ENCODE measurements at regions not wholly inside any gene's neighbourhood (a gene's known extent, or its start where the extent isn't known, plus 50 kb on each side); places are given as distances from the start of the nearest gene placed in this dataset.

DNA sequence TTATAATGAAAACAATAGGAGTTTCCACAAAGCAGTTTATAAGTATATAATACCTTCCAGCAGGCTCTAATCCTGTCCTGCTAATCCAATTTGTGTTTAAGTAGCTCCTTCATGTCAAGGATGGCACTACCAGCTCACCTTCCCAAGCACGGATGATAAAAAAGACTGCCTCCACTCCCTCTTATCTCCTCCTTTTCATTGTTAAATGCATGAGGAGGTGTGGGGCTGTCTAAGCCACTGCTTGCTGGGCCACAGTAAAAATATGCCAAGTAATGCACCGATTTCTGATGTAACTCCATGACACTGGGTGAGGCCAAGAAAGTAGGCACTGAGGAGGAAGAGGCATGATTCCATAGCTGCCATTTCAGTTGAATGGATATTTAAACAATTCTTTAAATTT lies 193.1 kb downstream of the ZIC5 start:
- no peaks in the 10 kb centered on the region for H3K9me2 ChIP-seq (ENCODE audit: insufficient read depth)
- BruUV-seq (replicated peaks): no TSS peak

DNA sequence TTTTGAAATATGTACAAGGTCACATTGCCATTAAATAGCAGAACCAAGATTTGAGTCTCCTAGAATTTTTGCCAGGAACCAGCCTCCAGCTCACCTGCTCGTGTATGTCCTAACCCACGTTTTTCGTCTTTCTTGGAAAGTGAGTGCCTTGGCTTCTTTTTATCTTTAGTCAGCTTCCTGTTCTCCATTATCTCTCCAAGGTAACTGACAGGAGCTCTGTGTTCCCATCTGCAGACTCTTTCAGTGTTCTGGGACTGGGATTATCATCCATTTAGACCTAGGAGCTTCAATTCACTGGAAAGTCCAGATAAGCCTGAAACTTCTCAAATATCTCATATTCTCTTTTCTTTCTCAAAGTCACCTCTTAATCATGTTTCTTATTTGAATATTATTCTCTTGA lies 193.7 kb downstream of the ZIC5 start:
- Histone ChIP-seq H3K4me3 (no peak overlapping the region), H3F3A (ENCODE audit: insufficient read depth, low read depth) (no peaks in the 10 kb centered on the region), H3K79me2 (ENCODE audit: low read depth) (no peaks in the 10 kb centered on the region), H2AFZ (no peak overlapping the region), H3K36me3 (ENCODE audit: low read depth) (no peaks in the 10 kb centered on the region), H3K9me2 (ENCODE audit: insufficient read depth) (no peaks in the 10 kb centered on the region), H3K4me2 (no peak overlapping the region), H4K20me1 (ENCODE audit: insufficient read depth) (no peaks in the 10 kb centered on the region), H3K9me3 (ENCODE audit: insufficient read depth, low read depth) (no peaks in the 10 kb centered on the region), H3K27me3 (ENCODE audit: insufficient read depth, low read depth) (no peaks in the 10 kb centered on the region), H3K27ac (no peak overlapping the region), H3K4me1 (replicated peaks; ENCODE audit: insufficient read depth) (no peaks in the 10 kb centered on the region)
- TF ChIP-seq CTCF (conservative IDR thresholded peaks at IDR 0.05) (no peak), EZH2 (IDR thresholded peaks at IDR 0.05; ENCODE audit: low read depth) (no peak)
- no TSS peak for BruUV-seq (replicated peaks)
- intact Hi-C loops (cut with micrococcal nuclease; ENCODE audit: unreplicated experiment): no loop called here
- ChIA-PET POLR2A (ENCODE audit: unreplicated experiment) (no interaction called here), CTCF (no interaction called here)
- DNase-seq: no peak

More for the DNA sequence above, 193.1 kb downstream of the ZIC5 start:
- no peak overlapping the region for H2AFZ ChIP-seq
- H3K79me2 ChIP-seq (ENCODE audit: low read depth): no peaks in the 10 kb centered on the region
- no peak overlapping the region for H3K4me3 ChIP-seq
- H3K27ac ChIP-seq: no peak overlapping the region
- CTCF ChIA-PET: no interaction called here
- no peak for TF ChIP-seq EZH2 (IDR thresholded peaks at IDR 0.05; ENCODE audit: low read depth)
- TF ChIP-seq CTCF (conservative IDR thresholded peaks at IDR 0.05): no peak
- H3F3A ChIP-seq (ENCODE audit: insufficient read depth, low read depth): no peaks in the 10 kb centered on the region
- H4K20me1 ChIP-seq (ENCODE audit: insufficient read depth): no peaks in the 10 kb centered on the region
- no peak for DNase-seq
- H3K4me1 ChIP-seq (replicated peaks; ENCODE audit: insufficient read depth): no peaks in the 10 kb centered on the region
- no peaks in the 10 kb centered on the region for H3K27me3 ChIP-seq (ENCODE audit: insufficient read depth, low read depth)
- H3K4me2 ChIP-seq: no peak overlapping the region
- POLR2A ChIA-PET (ENCODE audit: unreplicated experiment): no interaction called here
- intact Hi-C loops (cut with micrococcal nuclease; ENCODE audit: unreplicated experiment): no loop called here
- H3K9me3 ChIP-seq (ENCODE audit: insufficient read depth, low read depth): no peaks in the 10 kb centered on the region
- H3K36me3 ChIP-seq (ENCODE audit: low read depth): no peaks in the 10 kb centered on the region

GRCh38 chr13:99774644-99775043 lies 196.9 kb downstream of the ZIC5 start:
- BruUV-seq (replicated peaks): no TSS peak
- Histone ChIP-seq H3F3A (ENCODE audit: insufficient read depth, low read depth) (no peaks in the 10 kb centered on the region), H3K9me3 (ENCODE audit: insufficient read depth, low read depth) (no peaks in the 10 kb centered on the region), H3K79me2 (ENCODE audit: low read depth) (no peaks in the 10 kb centered on the region), H4K20me1 (ENCODE audit: insufficient read depth) (no peaks in the 10 kb centered on the region), H3K36me3 (ENCODE audit: low read depth) (no peaks in the 10 kb centered on the region), H3K4me1 (replicated peaks; ENCODE audit: insufficient read depth) (no peaks in the 10 kb centered on the region), H3K9me2 (ENCODE audit: insufficient read depth) (no peaks in the 10 kb centered on the region), H3K4me3 (no peak overlapping the region), H2AFZ (no peak overlapping the region), H3K27ac (no peak overlapping the region), H3K27me3 (ENCODE audit: insufficient read depth, low read depth) (no peaks in the 10 kb centered on the region), H3K4me2 (no peak overlapping the region)
- TF ChIP-seq CTCF (conservative IDR thresholded peaks at IDR 0.05) (no peak), EZH2 (IDR thresholded peaks at IDR 0.05; ENCODE audit: low read depth) (no peak)
- DNase-seq: no peak
- ChIA-PET POLR2A (ENCODE audit: unreplicated experiment) (no interaction called here), CTCF (no interaction called here)
- intact Hi-C loops (cut with micrococcal nuclease; ENCODE audit: unreplicated experiment): no loop called here
